ENCODE measurements at regions not wholly inside any gene's neighbourhood (a gene's known extent, or its start where the extent isn't known, plus 50 kb on each side); places are given as distances from the start of the nearest gene placed in this dataset.

- no peak for TF ChIP-seq IRF2 (CRISPR knock-in tag; IDR thresholded peaks at IDR 0.05)
- no peak for TF ChIP-seq POGK (CRISPR knock-in tag; conservative IDR thresholded peaks at IDR 0.05)
- TF ChIP-seq, protein P1, sequence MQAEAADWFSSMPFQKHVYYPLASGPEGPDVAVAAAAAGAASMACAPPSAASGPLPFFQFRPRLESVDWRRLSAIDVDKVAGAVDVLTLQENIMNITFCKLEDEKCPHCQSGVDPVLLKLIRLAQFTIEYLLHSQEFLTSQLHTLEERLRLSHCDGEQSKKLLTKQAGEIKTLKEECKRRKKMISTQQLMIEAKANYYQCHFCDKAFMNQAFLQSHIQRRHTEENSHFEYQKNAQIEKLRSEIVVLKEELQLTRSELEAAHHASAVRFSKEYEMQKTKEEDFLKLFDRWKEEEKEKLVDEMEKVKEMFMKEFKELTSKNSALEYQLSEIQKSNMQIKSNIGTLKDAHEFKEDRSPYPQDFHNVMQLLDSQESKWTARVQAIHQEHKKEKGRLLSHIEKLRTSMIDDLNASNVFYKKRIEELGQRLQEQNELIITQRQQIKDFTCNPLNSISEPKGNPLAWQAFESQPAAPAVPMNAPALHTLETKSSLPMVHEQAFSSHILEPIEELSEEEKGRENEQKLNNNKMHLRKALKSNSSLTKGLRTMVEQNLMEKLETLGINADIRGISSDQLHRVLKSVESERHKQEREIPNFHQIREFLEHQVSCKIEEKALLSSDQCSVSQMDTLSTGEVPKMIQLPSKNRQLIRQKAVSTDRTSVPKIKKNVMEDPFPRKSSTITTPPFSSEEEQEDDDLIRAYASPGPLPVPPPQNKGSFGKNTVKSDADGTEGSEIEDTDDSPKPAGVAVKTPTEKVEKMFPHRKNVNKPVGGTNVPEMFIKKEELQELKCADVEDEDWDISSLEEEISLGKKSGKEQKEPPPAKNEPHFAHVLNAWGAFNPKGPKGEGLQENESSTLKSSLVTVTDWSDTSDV (CRISPR knock-in tag; IDR thresholded peaks at IDR 0.05), result no peak
- TF ChIP-seq SRF (IDR thresholded peaks at IDR 0.05; ENCODE audit: low read depth, low read length), result no peak
- no peak for TF ChIP-seq FOXM1 (CRISPR knock-in tag; IDR thresholded peaks at IDR 0.05)
- TF ChIP-seq TCF7L2 (IDR thresholded peaks at IDR 0.05; ENCODE audit: low read depth, low read length), result no peak
- TF ChIP-seq JUND (CRISPR knock-in tag; IDR thresholded peaks at IDR 0.05), result no peak
- TF ChIP-seq, protein P2, sequence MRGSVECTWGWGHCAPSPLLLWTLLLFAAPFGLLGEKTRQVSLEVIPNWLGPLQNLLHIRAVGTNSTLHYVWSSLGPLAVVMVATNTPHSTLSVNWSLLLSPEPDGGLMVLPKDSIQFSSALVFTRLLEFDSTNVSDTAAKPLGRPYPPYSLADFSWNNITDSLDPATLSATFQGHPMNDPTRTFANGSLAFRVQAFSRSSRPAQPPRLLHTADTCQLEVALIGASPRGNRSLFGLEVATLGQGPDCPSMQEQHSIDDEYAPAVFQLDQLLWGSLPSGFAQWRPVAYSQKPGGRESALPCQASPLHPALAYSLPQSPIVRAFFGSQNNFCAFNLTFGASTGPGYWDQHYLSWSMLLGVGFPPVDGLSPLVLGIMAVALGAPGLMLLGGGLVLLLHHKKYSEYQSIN (CRISPR knock-in tag; IDR thresholded peaks at IDR 0.05; ENCODE audit: borderline replicate concordance), result no peak
- TF ChIP-seq, protein P3, sequence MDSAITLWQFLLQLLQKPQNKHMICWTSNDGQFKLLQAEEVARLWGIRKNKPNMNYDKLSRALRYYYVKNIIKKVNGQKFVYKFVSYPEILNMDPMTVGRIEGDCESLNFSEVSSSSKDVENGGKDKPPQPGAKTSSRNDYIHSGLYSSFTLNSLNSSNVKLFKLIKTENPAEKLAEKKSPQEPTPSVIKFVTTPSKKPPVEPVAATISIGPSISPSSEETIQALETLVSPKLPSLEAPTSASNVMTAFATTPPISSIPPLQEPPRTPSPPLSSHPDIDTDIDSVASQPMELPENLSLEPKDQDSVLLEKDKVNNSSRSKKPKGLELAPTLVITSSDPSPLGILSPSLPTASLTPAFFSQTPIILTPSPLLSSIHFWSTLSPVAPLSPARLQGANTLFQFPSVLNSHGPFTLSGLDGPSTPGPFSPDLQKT (CRISPR knock-in tag; IDR thresholded peaks at IDR 0.05; ENCODE audit: borderline replicate concordance), result no peak
Observed at GRCh38 chr2:153811516-153811915, 60.2 kb upstream of the GALNT13 start.
